Omental fat pad (tissue), 3 donors: ENCODE measurements at regions not wholly inside any gene's neighbourhood (a gene's known extent, or its start where the extent isn't known, plus 50 kb on each side); places are given as distances from the start of the nearest gene placed in this dataset.
"Not testable (repeated sequence)": the region's sequence is repeated elsewhere in the genome, so short reads cannot be mapped to it uniquely, and the experiment has no call there.

Experiments used
- ATAC-seq: fragments of 150-250 bp; one replicate; pipeline ENCODE4 v1.9.1; 2016; ENCODE audit warnings: mild to moderate bottlenecking, moderate library complexity; ENCODE audit not compliant: low FRiP score
- DNase-seq: peaks from one replicate; pipeline ENCODE4 v3.0.0-alpha.2; 2019; ENCODE audit warnings: low spot score
- TF ChIP-seq, protein P1 (sequence below), 3 donors: fragments of 450-650 bp; IDR thresholded peaks; one replicate each; pipeline ENCODE4 v1.5.1; 2016 to 2017; ENCODE audit warnings: antibody characterized with exemption in 3 of 3, mild to moderate bottlenecking in 3 of 3, moderate library complexity in 2 of 3

DNA sequence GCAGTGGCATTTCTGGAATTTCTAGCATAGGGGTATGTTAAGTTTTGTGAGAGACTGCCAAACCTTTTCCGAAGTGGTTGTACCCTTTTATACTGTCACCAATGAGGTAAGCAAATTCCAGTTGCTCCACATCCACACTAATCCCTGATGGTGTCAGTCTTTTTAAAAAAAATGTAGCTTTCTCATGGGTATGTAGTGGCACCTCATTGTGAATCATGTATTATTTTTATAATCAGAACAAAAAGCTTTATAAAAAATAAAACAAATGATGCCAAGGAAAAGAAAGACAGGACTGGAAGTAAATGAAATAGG is 93.4 kb upstream of the CLINT1 start:
- no peak for DNase-seq

DNA sequence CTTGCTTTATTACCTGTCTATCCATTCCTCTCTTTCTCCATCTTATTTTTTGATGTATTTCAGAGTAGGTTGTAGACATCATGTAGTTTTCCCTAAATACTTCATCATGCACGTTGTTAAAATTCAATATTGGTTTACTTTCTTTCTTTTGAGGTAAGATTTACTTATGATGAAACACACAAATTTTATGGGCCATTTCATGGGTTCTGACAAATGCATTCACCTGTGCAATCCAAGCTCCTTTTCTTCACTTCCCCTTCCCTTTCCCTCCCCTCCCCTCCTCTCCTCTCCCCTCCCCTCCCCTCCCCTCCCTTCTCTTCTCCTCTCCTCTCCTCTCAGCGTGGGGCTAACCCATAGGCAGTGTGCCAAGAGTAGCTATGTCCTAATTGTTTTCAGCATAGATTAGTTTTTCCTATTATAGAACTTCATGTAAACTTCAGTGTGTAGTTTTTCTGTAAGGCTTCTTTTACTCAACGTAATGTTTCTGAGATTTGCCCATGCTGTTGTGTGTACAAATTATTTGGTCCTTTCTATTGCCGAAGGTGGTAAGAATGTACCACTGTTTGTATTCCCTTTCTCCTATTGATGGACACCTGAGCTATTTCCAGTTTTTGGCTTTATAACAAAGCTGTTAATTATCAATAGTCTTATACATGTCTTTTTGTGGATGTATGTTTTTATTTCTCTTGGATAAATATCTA is 92.9 kb upstream of the CLINT1 start:
- TF ChIP-seq, protein P1, sequence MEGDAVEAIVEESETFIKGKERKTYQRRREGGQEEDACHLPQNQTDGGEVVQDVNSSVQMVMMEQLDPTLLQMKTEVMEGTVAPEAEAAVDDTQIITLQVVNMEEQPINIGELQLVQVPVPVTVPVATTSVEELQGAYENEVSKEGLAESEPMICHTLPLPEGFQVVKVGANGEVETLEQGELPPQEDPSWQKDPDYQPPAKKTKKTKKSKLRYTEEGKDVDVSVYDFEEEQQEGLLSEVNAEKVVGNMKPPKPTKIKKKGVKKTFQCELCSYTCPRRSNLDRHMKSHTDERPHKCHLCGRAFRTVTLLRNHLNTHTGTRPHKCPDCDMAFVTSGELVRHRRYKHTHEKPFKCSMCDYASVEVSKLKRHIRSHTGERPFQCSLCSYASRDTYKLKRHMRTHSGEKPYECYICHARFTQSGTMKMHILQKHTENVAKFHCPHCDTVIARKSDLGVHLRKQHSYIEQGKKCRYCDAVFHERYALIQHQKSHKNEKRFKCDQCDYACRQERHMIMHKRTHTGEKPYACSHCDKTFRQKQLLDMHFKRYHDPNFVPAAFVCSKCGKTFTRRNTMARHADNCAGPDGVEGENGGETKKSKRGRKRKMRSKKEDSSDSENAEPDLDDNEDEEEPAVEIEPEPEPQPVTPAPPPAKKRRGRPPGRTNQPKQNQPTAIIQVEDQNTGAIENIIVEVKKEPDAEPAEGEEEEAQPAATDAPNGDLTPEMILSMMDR (IDR thresholded peaks at IDR 0.05): no peak
- ATAC-seq (no peak), DNase-seq (no peak)

More for the DNA sequence above, 93.4 kb upstream of the CLINT1 start:
- TF ChIP-seq, protein P1 (IDR thresholded peaks at IDR 0.05): no peak
- no peak for ATAC-seq

DNA sequence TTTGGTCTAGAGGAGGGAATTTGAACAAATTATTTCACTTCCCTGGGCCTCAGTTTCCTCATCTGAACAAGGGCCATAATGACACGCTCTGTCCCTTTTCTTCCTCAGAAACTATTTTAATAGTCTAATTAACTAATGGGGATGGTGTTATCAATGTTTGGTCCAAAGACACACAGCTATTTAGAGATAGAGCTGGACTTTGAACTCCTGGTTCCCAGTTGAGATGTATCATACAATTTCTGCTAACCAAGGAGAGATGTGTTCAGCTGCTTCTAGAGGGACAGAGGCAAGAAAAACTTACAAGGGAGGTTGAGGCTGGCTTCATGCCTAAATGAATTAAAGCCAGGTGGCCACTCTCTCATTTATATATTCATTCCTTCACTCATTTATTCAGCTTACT is 90.6 kb upstream of the CLINT1 start:
- TF ChIP-seq, protein P1 (IDR thresholded peaks at IDR 0.05): no peak
- no peak for DNase-seq

DNA sequence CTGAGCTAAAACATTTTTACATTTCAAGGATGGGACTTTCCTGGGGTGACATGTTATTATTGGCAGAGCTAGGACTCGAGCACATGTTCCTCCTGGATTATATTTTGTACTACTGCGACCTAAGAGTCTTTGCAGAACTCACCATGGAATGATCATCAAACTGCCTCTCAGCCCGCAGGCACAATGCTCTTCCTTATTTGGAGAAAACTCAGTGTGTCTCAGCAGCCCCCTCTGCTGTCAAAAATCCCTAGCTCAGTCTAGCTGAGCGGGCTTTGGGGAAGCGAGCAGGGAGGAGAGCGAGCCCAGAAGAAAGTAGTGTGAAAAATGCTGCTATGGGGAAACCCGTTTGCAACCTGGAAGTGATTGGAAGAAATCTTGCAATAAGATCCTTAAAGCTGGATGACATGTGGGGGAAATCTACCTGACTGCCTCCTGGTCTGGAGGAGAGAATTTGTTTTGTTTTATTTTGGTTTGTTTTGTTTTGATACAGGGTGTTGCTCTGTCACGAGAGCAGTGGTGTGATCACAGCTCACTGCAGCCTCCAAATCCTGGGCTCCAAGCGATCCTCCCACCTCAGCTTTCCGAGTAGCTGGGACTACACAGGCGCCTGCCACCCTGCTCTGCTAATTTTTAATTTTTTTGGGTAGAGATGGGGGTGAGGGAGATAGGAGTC is 89.9 kb upstream of the CLINT1 start:
- peak; percentile 85 for DNase-seq
- TF ChIP-seq, protein P1 (IDR thresholded peaks at IDR 0.05): peak in 1 of 3 donors; percentile 40
- peak; percentile 96 for ATAC-seq

More for the DNA sequence above, 90.6 kb upstream of the CLINT1 start:
- ATAC-seq: no peak

DNA sequence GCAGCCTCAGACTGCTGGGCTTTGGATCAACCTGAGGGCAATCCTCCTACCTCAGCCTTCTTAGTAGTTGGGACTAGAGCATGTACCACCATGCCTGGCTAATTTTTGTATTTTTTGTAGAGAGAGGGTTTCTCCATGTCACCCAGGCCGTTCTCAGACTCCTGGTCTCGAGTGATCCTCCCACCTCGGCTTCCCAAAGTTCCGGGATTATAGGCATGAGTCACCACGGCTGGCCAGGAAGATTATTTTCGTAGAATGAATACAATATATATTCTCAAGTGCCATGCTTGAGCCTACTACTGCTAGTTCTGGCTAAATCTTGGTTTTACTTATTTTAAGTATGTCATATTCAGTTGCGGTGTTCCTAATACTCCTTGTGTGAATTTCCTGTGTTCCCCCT is 88.2 kb upstream of the CLINT1 start:
- TF ChIP-seq, protein P1 (IDR thresholded peaks at IDR 0.05): no peak
- DNase-seq (no peak), ATAC-seq (no peak)

DNA sequence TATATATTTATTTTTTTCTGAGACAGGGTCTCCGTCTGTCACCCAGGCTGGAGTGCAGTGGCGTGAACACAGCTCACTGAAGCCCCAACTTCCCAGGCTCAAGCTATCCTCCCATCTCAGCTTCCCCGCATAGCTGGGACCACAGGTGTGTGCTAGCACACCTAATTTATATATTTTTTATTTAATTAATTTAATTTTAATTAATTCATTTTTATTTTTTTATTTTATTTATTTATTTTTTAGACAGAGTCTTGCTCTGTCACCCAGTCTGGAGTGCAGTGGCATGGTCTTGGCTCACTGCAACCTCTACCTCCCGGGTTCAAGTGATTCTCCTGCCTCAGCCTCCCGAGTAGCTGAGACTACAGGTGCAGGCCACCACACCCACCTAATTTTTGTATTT is 86.9 kb upstream of the CLINT1 start:
- DNase-seq, ATAC-seq: not testable (repeated sequence)

DNA sequence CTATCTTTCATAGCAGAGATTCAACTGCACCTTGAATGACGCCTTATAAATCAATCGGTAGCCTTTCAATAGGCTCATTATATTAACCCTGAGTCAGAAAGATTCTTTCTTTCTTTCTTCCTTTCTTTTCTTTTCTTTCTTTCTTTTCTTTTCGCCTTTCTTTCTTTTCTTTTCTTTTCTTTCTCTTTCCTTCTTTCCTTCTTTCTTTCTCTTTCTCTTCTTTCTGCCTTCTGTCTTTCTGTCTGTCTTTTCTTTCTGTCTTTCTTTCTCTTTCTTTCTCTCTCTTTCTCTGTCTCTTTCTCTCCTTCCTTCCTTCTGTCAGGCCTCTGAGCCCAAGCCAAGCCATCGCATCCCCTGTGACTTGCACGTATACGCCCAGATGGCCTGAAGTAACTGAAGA is 86.0 kb upstream of the CLINT1 start:
- TF ChIP-seq, protein P1 (IDR thresholded peaks at IDR 0.05): no peak
- DNase-seq: no peak
- no peak for ATAC-seq
